K562 (cell line): ENCODE measurements at regions not wholly inside any gene's neighbourhood (a gene's known extent, or its start where the extent isn't known, plus 50 kb on each side); places are given as distances from the start of the nearest gene placed in this dataset.

ENCODE experiments used
- NR3C1 ChIP-seq: sonication (generic); formaldehyde crosslinking; IDR thresholded peaks from 2 replicates; pipeline ENCODE4 v1.8.1; 2022; ENCODE audit warnings: missing genetic modification reagents
- RAD21 ChIP-seq, 2 experiments: fragments of 250-450 bp in 1 of 2; fragments of 450-650 bp in 1 of 2; sonication (Bioruptor Pico) in 1 of 2; formaldehyde crosslinking in 1 of 2; IDR thresholded peaks in 1 of 2; conservative IDR thresholded peaks in 1 of 2; 2 replicates each; pipeline versions ENCODE4 v1.4.0 to v1.8.0; 2020 to 2022; ENCODE audit warnings: mild to moderate bottlenecking in 2 of 2, moderate library complexity in 1 of 2
- RB1 ChIP-seq: fragments of 450-650 bp; IDR thresholded peaks from 2 replicates; pipeline ENCODE4 v1.6.1; 2017; ENCODE audit warnings: low read depth, mild to moderate bottlenecking
- SIX5 ChIP-seq, 2 experiments: IDR thresholded peaks; 2 replicates each; pipeline ENCODE4 v1.6.1; 2011; ENCODE audit warnings: low read length in 2 of 2, borderline replicate concordance in 1 of 2, low read depth in 1 of 2, mild to moderate bottlenecking in 1 of 2, moderate library complexity in 1 of 2; ENCODE audit not compliant: insufficient read depth in 1 of 2
- SMC3 ChIP-seq: conservative IDR thresholded peaks from 2 replicates; pipeline ENCODE4 v1.6.1; 2011; ENCODE audit warnings: low read depth, low read length, improper control_type of control experiment; ENCODE audit not compliant: insufficient read depth
- SP2 ChIP-seq: IDR thresholded peaks from 2 replicates; pipeline ENCODE4 v1.6.1; 2011; ENCODE audit warnings: mild to moderate bottlenecking, low read depth, low read length, moderate library complexity; ENCODE audit not compliant: poor library complexity, severe bottlenecking; ENCODE audit errors: extremely low read depth
- TCF7 ChIP-seq: sonication (generic); IDR thresholded peaks from 2 replicates; pipeline ENCODE4 v1.6.1; 2016; ENCODE audit warnings: antibody characterized with exemption, borderline replicate concordance
- YBX1 ChIP-seq: fragments of 450-650 bp; IDR thresholded peaks from 2 replicates; pipeline ENCODE4 v1.7.1; 2016; ENCODE audit warnings: mild to moderate bottlenecking
- ZNF583 ChIP-seq: fragments of 250-450 bp; sonication (Bioruptor Pico); IDR thresholded peaks from 2 replicates; pipeline ENCODE4 v1.4.0; 2020
- ZNF644 ChIP-seq: fragments of 200-800 bp; sonication (Bioruptor generic); IDR thresholded peaks from 2 replicates; pipeline ENCODE4 v1.6.1; 2016; ENCODE audit warnings: low read depth, missing genetic modification characterization, missing compliant biosample characterization
- TF ChIP-seq, protein P1 (sequence below): fragments of 450-650 bp; IDR thresholded peaks from 2 replicates; pipeline ENCODE4 v1.6.1; 2016; ENCODE audit warnings: mild to moderate bottlenecking
- TF ChIP-seq, protein P2 (sequence below), 2 experiments: fragments of 450-650 bp in 1 of 2; sonication (generic) in 1 of 2; formaldehyde crosslinking; conservative IDR thresholded peaks; 2 replicates each; pipeline versions ENCODE4 v1.4.0 to v1.8.1; 2020 to 2022; ENCODE audit warnings: mild to moderate bottlenecking in 1 of 2, missing genetic modification reagents in 1 of 2

DNA sequence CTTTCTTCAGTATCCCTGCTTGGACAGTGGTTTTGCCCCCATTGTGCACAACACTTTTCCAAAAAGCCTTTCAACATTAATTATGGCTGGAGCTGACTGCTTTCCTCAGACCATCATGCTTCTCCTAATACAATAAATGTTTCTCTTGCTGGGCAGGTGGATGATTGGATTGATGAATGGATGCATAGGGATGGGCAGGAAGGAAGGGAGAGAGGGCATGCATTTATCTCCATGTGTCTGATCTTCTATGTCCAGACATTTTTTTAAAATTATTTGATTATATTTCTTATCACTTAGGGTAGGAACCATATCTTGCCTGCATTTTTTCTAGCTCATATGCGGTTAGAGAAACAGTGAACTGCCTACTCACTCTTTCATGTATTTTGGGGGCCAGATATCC is 218.5 kb downstream of the PRL start:
- TF ChIP-seq SP2, result no peak
- TF ChIP-seq RB1, result no peak
- TF ChIP-seq ZNF644, result no peak
- TF ChIP-seq SIX5 (IDR thresholded peaks at IDR 0.05; ENCODE audit: borderline replicate concordance in 1 of 2, insufficient read depth in 1 of 2, low read depth in 1 of 2, low read length in 2 of 2), result no peak
- no peak for TF ChIP-seq TCF7
- TF ChIP-seq NR3C1 (CRISPR knock-in tag), result no peak
- no peak for TF ChIP-seq SMC3
- TF ChIP-seq, protein P1, sequence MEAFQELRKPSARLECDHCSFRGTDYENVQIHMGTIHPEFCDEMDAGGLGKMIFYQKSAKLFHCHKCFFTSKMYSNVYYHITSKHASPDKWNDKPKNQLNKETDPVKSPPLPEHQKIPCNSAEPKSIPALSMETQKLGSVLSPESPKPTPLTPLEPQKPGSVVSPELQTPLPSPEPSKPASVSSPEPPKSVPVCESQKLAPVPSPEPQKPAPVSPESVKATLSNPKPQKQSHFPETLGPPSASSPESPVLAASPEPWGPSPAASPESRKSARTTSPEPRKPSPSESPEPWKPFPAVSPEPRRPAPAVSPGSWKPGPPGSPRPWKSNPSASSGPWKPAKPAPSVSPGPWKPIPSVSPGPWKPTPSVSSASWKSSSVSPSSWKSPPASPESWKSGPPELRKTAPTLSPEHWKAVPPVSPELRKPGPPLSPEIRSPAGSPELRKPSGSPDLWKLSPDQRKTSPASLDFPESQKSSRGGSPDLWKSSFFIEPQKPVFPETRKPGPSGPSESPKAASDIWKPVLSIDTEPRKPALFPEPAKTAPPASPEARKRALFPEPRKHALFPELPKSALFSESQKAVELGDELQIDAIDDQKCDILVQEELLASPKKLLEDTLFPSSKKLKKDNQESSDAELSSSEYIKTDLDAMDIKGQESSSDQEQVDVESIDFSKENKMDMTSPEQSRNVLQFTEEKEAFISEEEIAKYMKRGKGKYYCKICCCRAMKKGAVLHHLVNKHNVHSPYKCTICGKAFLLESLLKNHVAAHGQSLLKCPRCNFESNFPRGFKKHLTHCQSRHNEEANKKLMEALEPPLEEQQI, result no peak
- TF ChIP-seq, protein P2, sequence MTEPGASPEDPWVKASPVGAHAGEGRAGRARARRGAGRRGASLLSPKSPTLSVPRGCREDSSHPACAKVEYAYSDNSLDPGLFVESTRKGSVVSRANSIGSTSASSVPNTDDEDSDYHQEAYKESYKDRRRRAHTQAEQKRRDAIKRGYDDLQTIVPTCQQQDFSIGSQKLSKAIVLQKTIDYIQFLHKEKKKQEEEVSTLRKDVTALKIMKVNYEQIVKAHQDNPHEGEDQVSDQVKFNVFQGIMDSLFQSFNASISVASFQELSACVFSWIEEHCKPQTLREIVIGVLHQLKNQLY (CRISPR knock-in tag; conservative IDR thresholded peaks at IDR 0.05), result no peak
- TF ChIP-seq RAD21 (CRISPR knock-in tag; conservative IDR thresholded peaks at IDR 0.05 in 1 of 2, IDR thresholded peaks at IDR 0.05 in 1 of 2), result no peak
- TF ChIP-seq YBX1, result no peak
- TF ChIP-seq ZNF583, result no peak
